DOHH2 (cell line): ENCODE measurements at regions not wholly inside any gene's neighbourhood (a gene's known extent, or its start where the extent isn't known, plus 50 kb on each side); places are given as distances from the start of the nearest gene placed in this dataset.
"Not testable (repeated sequence)": the region's sequence is repeated elsewhere in the genome, so short reads cannot be mapped to it uniquely, and the experiment has no call there.

Experiments
- H3F3A ChIP-seq: fragments of 200-600 bp; sonication (generic), shearing (Covaris generic); 2 replicates; pipeline ENCODE4 v1.6.0; 2016; ENCODE audit warnings: antibody characterized with exemption, mild to moderate bottlenecking; ENCODE audit not compliant: control insufficient read depth, insufficient read depth
- H3K27ac ChIP-seq: fragments of 200-600 bp; sonication (generic); 2 replicates; pipeline ENCODE4 v1.5.1; 2014; ENCODE audit warnings: low read depth, mild to moderate bottlenecking, low read length, moderate library complexity
- H3K27me3 ChIP-seq: fragments of 200-600 bp; sonication (generic); 2 replicates; pipeline ENCODE4 v1.6.1; 2014; ENCODE audit warnings: mild to moderate bottlenecking, low read length, mixed read lengths; ENCODE audit not compliant: control insufficient read depth
- H3K36me3 ChIP-seq: fragments of 200-600 bp; sonication (generic); 2 replicates; pipeline ENCODE4 v1.6.1; 2014; ENCODE audit warnings: mild to moderate bottlenecking, low read length, moderate library complexity, mixed read lengths; ENCODE audit not compliant: control insufficient read depth
- H3K4me1 ChIP-seq: fragments of 200-600 bp; sonication (generic); 2 replicates; pipeline ENCODE4 v1.6.1; 2014; ENCODE audit warnings: mild to moderate bottlenecking, low read length, mixed read lengths; ENCODE audit not compliant: control insufficient read depth
- H3K4me2 ChIP-seq: fragments of 200-600 bp; sonication (generic); 2 replicates; pipeline ENCODE4 v1.6.0; 2014; ENCODE audit warnings: mild to moderate bottlenecking, low read length, moderate library complexity
- H3K4me3 ChIP-seq: fragments of 200-600 bp; sonication (generic); 2 replicates; pipeline ENCODE4 v1.5.1; 2014; ENCODE audit warnings: mild to moderate bottlenecking, low read length, mixed read lengths
- H3K79me2 ChIP-seq: fragments of 200-600 bp; sonication (generic); 2 replicates; pipeline ENCODE4 v1.6.1; 2014; ENCODE audit warnings: mild to moderate bottlenecking, low read length, mixed read lengths; ENCODE audit not compliant: control insufficient read depth
- H3K9me2 ChIP-seq: fragments of 200-600 bp; sonication (generic); replicated peaks from 2 replicates; pipeline ENCODE4 v1.6.1; 2014; ENCODE audit warnings: mild to moderate bottlenecking, low read length, mixed read lengths; ENCODE audit not compliant: control insufficient read depth
- H3K9me3 ChIP-seq: fragments of 200-600 bp; sonication (generic); 2 replicates; pipeline ENCODE4 v1.6.1; 2014; ENCODE audit warnings: antibody characterized with exemption, low read length, mixed read lengths; ENCODE audit not compliant: control insufficient read depth, insufficient read depth
- H4K20me1 ChIP-seq: fragments of 200-600 bp; sonication (generic); 2 replicates; pipeline ENCODE4 v1.6.0; 2014; ENCODE audit warnings: low read depth, mild to moderate bottlenecking, antibody characterized with exemption, low read length, moderate library complexity; ENCODE audit not compliant: control insufficient read depth, insufficient read depth
- EZH2phosphoT487 ChIP-seq: fragments of 200-600 bp; sonication (generic); IDR thresholded peaks from 2 replicates; pipeline ENCODE4 v1.6.1; 2017; ENCODE audit warnings: borderline replicate concordance, mild to moderate bottlenecking, antibody characterized with exemption, low read length, moderate library complexity, mixed read lengths
- TF ChIP-seq, protein P1 (sequence below): fragments of 200-600 bp; sonication (generic); IDR thresholded peaks from one replicate; pipeline ENCODE4 v1.5.1; 2014; ENCODE audit warnings: antibody characterized with exemption, mild to moderate bottlenecking, low read depth, low read length; ENCODE audit not compliant: poor library complexity, severe bottlenecking

DNA sequence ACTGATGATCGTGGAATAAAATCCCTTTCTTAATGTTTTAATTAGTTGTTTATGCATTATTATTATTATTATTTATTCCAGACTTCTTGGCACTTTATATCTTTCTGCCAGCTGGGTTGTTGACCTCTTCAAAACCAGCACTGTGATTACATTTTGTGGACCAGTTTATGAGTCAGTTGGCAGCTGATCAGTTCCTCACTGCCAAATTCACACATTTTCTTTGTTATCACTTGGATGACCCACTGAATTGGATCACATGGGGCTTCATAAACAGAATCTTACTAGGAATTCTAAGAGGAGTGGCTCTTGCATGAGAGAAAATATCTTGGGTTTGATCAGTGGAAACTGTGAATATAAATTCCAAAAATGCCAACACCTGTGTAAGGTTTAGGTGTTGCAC is 321.8 kb upstream of the SPRED2 start:
- no peak overlapping the region for H3K4me2 ChIP-seq
- H4K20me1 ChIP-seq, result no peaks in the 10 kb centered on the region
- H3K4me1 ChIP-seq, result no peaks in the 10 kb centered on the region
- no peaks in the 10 kb centered on the region for H3K9me2 ChIP-seq
- H3K36me3 ChIP-seq, result no peaks in the 10 kb centered on the region
- no peak overlapping the region for H3K4me3 ChIP-seq
- no peaks in the 10 kb centered on the region for H3K9me3 ChIP-seq
- no peaks in the 10 kb centered on the region for H3K79me2 ChIP-seq
- no peaks in the 10 kb centered on the region for H3K27me3 ChIP-seq
- TF ChIP-seq, protein P1, sequence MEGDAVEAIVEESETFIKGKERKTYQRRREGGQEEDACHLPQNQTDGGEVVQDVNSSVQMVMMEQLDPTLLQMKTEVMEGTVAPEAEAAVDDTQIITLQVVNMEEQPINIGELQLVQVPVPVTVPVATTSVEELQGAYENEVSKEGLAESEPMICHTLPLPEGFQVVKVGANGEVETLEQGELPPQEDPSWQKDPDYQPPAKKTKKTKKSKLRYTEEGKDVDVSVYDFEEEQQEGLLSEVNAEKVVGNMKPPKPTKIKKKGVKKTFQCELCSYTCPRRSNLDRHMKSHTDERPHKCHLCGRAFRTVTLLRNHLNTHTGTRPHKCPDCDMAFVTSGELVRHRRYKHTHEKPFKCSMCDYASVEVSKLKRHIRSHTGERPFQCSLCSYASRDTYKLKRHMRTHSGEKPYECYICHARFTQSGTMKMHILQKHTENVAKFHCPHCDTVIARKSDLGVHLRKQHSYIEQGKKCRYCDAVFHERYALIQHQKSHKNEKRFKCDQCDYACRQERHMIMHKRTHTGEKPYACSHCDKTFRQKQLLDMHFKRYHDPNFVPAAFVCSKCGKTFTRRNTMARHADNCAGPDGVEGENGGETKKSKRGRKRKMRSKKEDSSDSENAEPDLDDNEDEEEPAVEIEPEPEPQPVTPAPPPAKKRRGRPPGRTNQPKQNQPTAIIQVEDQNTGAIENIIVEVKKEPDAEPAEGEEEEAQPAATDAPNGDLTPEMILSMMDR, result no peak
- TF ChIP-seq EZH2phosphoT487, result no peak
- no peaks in the 10 kb centered on the region for H3F3A ChIP-seq
- no peak overlapping the region for H3K27ac ChIP-seq

DNA sequence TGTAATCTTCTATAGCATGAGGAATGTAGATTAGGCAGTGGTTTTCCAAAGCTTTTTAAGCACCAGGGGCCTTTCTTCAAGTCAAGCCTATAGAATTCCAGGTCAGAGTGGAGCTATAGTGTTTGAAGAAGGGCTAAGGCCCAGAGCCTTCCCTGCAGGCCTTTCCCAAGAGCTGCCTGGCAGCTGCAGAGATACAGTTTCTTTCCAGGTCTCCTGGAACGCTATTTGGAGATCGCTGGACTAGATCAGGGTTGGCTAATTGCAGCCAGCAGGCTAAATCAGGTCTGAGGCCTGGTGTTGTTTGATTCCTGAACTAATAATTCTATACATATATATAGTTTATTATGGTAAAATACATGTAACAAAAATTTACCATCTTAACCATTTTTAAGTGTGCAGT is 319.0 kb upstream of the SPRED2 start:
- Histone ChIP-seq H3K9me3 (no peaks in the 10 kb centered on the region), H3K4me3 (no peak overlapping the region), H3K79me2 (no peaks in the 10 kb centered on the region), H3K4me1 (no peaks in the 10 kb centered on the region), H3K27me3 (no peaks in the 10 kb centered on the region), H3K27ac (no peak overlapping the region), H3K9me2 (no peaks in the 10 kb centered on the region), H3F3A (no peaks in the 10 kb centered on the region), H4K20me1 (no peaks in the 10 kb centered on the region), H3K4me2 (no peak overlapping the region), H3K36me3 (no peaks in the 10 kb centered on the region)
- TF ChIP-seq, protein P1, result no peak
- no peak for TF ChIP-seq EZH2phosphoT487

DNA sequence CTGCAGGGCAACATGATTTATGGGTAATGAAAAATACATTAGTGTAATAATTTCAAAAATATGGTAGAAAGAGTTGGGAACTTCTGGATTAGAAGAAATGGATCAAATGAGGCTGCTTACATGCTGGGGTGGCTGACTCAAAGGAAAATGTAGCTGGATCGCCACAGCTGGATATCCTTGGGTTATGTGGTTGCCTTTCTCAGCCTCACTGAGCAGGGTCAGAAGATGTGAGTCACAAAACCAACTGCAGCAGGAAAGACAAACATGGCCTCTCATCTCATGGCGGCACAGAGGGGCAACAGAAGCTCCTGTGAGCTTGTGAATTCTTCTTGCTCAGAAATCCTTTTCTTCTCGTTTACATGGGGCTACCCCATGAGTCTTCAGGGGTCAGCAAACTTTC is 317.1 kb upstream of the SPRED2 start:
- H3K9me2 ChIP-seq, result no peaks in the 10 kb centered on the region
- H3K4me1 ChIP-seq, result no peaks in the 10 kb centered on the region
- no peaks in the 10 kb centered on the region for H3K79me2 ChIP-seq
- H3K27me3 ChIP-seq, result no peaks in the 10 kb centered on the region
- TF ChIP-seq, protein P1, result no peak
- no peaks in the 10 kb centered on the region for H3K9me3 ChIP-seq
- H3K27ac ChIP-seq, result no peak overlapping the region
- no peaks in the 10 kb centered on the region for H3F3A ChIP-seq
- H3K36me3 ChIP-seq, result no peaks in the 10 kb centered on the region
- H3K4me3 ChIP-seq, result no peak overlapping the region
- no peak overlapping the region for H3K4me2 ChIP-seq
- no peaks in the 10 kb centered on the region for H4K20me1 ChIP-seq

DNA sequence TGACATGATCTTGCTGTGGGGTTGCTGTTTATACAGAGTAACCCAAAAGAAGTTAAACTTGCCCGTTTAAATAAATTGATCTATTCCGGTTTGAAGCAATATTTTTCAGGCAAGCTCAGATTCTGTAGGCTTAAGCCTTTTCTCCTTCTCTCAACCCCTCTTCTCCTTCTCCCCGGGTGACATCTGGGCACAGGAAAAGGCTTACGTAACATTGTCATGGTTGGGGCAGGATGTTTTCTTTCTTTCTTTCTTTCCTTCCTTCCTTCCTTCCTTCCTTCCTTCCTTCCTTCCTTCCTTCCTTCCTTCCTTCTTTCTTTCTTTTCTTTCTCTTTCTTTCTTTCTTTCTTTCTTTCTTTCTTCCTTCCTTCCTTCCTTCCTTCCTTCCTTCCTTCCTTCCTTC is 315.5 kb upstream of the SPRED2 start:
- H4K20me1 ChIP-seq, H3F3A ChIP-seq, H3K4me3 ChIP-seq, H3K36me3 ChIP-seq, H3K4me1 ChIP-seq, H3K9me2 ChIP-seq, H3K4me2 ChIP-seq, H3K79me2 ChIP-seq, H3K9me3 ChIP-seq, H3K27me3 ChIP-seq, H3K27ac ChIP-seq: not testable (repeated sequence)
